Liver (tissue), 3 donors: ENCODE measurements at regions not wholly inside any gene's neighbourhood (a gene's known extent, or its start where the extent isn't known, plus 50 kb on each side); places are given as distances from the start of the nearest gene placed in this dataset.

Source experiments
- FOXA1 ChIP-seq: IDR thresholded peaks from 2 replicates; pipeline ENCODE4 v1.6.1; 2016; ENCODE audit warnings: antibody characterized with exemption
- HNF4A ChIP-seq, 2 donors: conservative IDR thresholded peaks; 2 replicates each; pipeline ENCODE4 v1.6.1; 2016; ENCODE audit warnings: antibody characterized with exemption in 2 of 2, mild to moderate bottlenecking in 2 of 2
- HNF4G ChIP-seq: IDR thresholded peaks from 2 replicates; pipeline ENCODE4 v1.6.1; 2016; ENCODE audit warnings: antibody characterized with exemption
- JUND ChIP-seq, 2 donors: IDR thresholded peaks; 2 replicates each; pipeline ENCODE4 v1.6.1; 2016; ENCODE audit warnings: antibody characterized with exemption in 2 of 2
- NR2F2 ChIP-seq: IDR thresholded peaks from 2 replicates; pipeline ENCODE4 v1.6.1; 2016; ENCODE audit warnings: antibody characterized with exemption
- SP1 ChIP-seq: IDR thresholded peaks from 2 replicates; pipeline ENCODE4 v1.6.1; 2018; ENCODE audit warnings: antibody characterized with exemption, mild to moderate bottlenecking
- TAF1 ChIP-seq: conservative IDR thresholded peaks from 2 replicates; pipeline ENCODE4 v1.6.1; 2016; ENCODE audit warnings: antibody characterized with exemption, mild to moderate bottlenecking
- YY1 ChIP-seq: IDR thresholded peaks from 2 replicates; pipeline ENCODE4 v1.6.1; 2016; ENCODE audit warnings: antibody characterized with exemption, mild to moderate bottlenecking
- TF ChIP-seq, protein P1 (sequence below): fragments of 150-350 bp; IDR thresholded peaks from 2 replicates; pipeline ENCODE4 v1.5.1; 2017; ENCODE audit warnings: improper control_type of control experiment, low read depth, low read length; ENCODE audit not compliant: missing input control
- TF ChIP-seq, protein P2 (sequence below): IDR thresholded peaks from 2 replicates; pipeline ENCODE4 v1.6.1; 2016; ENCODE audit warnings: antibody characterized with exemption
- TF ChIP-seq, protein P3 (sequence below): IDR thresholded peaks from 2 replicates; pipeline ENCODE4 v1.6.1; 2016; ENCODE audit warnings: antibody characterized with exemption, mild to moderate bottlenecking
- donor health status: healthy.
- donor health status: healthy.

DNA sequence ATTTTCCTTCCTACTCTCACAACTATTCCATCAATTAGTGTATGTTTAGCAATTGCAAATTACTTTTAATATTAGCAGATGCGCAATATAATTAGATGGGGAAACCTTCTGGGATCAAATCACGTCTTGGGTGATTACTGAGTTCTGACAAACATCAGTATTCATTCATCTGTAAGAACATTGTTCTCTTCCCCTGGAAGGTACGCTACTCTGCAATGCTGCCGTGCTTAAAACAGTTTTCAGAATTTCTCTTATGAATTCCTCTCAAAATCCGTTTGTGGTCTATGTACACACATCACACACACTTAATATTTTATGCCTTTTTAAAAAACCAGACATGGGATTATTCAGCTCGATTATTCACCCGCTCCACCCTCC is 237.5 kb upstream of the NEBL start:
- TF ChIP-seq TAF1: no peak
- TF ChIP-seq SP1: no peak
- no peak for TF ChIP-seq YY1
- TF ChIP-seq, protein P1, sequence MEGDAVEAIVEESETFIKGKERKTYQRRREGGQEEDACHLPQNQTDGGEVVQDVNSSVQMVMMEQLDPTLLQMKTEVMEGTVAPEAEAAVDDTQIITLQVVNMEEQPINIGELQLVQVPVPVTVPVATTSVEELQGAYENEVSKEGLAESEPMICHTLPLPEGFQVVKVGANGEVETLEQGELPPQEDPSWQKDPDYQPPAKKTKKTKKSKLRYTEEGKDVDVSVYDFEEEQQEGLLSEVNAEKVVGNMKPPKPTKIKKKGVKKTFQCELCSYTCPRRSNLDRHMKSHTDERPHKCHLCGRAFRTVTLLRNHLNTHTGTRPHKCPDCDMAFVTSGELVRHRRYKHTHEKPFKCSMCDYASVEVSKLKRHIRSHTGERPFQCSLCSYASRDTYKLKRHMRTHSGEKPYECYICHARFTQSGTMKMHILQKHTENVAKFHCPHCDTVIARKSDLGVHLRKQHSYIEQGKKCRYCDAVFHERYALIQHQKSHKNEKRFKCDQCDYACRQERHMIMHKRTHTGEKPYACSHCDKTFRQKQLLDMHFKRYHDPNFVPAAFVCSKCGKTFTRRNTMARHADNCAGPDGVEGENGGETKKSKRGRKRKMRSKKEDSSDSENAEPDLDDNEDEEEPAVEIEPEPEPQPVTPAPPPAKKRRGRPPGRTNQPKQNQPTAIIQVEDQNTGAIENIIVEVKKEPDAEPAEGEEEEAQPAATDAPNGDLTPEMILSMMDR: no peak
- TF ChIP-seq, protein P2, sequence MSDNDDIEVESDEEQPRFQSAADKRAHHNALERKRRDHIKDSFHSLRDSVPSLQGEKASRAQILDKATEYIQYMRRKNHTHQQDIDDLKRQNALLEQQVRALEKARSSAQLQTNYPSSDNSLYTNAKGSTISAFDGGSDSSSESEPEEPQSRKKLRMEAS: no peak
- no peak for TF ChIP-seq HNF4G
- no peak for TF ChIP-seq HNF4A (conservative IDR thresholded peaks at IDR 0.05)
- TF ChIP-seq JUND (IDR thresholded peaks at IDR 0.05): no peak
- no peak for TF ChIP-seq FOXA1
- no peak for TF ChIP-seq NR2F2
- TF ChIP-seq, protein P3, sequence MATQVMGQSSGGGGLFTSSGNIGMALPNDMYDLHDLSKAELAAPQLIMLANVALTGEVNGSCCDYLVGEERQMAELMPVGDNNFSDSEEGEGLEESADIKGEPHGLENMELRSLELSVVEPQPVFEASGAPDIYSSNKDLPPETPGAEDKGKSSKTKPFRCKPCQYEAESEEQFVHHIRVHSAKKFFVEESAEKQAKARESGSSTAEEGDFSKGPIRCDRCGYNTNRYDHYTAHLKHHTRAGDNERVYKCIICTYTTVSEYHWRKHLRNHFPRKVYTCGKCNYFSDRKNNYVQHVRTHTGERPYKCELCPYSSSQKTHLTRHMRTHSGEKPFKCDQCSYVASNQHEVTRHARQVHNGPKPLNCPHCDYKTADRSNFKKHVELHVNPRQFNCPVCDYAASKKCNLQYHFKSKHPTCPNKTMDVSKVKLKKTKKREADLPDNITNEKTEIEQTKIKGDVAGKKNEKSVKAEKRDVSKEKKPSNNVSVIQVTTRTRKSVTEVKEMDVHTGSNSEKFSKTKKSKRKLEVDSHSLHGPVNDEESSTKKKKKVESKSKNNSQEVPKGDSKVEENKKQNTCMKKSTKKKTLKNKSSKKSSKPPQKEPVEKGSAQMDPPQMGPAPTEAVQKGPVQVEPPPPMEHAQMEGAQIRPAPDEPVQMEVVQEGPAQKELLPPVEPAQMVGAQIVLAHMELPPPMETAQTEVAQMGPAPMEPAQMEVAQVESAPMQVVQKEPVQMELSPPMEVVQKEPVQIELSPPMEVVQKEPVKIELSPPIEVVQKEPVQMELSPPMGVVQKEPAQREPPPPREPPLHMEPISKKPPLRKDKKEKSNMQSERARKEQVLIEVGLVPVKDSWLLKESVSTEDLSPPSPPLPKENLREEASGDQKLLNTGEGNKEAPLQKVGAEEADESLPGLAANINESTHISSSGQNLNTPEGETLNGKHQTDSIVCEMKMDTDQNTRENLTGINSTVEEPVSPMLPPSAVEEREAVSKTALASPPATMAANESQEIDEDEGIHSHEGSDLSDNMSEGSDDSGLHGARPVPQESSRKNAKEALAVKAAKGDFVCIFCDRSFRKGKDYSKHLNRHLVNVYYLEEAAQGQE: no peak
